ENCODE measurements at regions not wholly inside any gene's neighbourhood (a gene's known extent, or its start where the extent isn't known, plus 50 kb on each side); places are given as distances from the start of the nearest gene placed in this dataset.

DNA sequence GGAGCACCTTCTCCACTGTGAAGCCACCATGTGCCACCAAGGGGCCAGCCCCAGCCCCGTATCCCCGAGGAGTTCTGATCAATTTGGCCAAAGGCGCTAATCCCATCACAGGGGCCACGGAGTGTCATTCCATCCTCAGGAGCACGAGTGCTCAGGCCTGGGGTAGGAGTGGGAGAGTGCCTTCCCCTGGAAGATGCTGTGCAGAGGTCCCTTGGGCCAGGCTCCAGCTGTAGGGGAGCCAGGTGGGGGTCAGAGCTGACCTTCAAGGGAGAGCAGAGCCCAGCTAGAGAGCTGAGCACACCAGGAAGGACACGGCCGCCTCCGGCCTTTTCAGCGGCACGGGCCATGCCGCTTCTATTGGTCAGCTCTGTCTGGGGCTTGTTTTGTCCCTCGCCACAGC lies 1459.9 kb downstream of the BRD1 start:
- TF ChIP-seq CTCF (IDR thresholded peaks at IDR 0.05; ENCODE audit: low read length) (no peak), EZH2phosphoT487 (IDR thresholded peaks at IDR 0.05; ENCODE audit: low read length) (no peak)

All from MM.1S (cell line).